Smooth muscle cell (in vitro differentiated cells): ENCODE measurements at regions not wholly inside any gene's neighbourhood (a gene's known extent, or its start where the extent isn't known, plus 50 kb on each side); places are given as distances from the start of the nearest gene placed in this dataset.

ENCODE experiments used
- DNase-seq: peaks from one replicate; lab custom pipeline; 2025; ENCODE audit not compliant: unreplicated experiment; lab: John Stamatoyannopoulos, UW
- H2AFZ ChIP-seq: fragments of 200-600 bp; sonication (generic); 2 replicates; pipeline ENCODE4 v1.6.0; 2016; ENCODE audit warnings: antibody characterized with exemption, low read depth, mild to moderate bottlenecking
- H3F3A ChIP-seq: fragments of 200-600 bp; sonication (generic); 2 replicates; pipeline ENCODE4 v1.6.0; 2017; ENCODE audit warnings: antibody characterized with exemption, low read depth
- H3K27ac ChIP-seq: fragments of 200-600 bp; sonication (generic); 2 replicates; pipeline ENCODE4 v1.5.1; 2016; ENCODE audit warnings: low read depth, mild to moderate bottlenecking
- H3K27me3 ChIP-seq: fragments of 200-600 bp; sonication (generic); 2 replicates; pipeline ENCODE4 v1.6.1; 2016; ENCODE audit warnings: low read depth, mild to moderate bottlenecking
- H3K36me3 ChIP-seq: fragments of 200-600 bp; sonication (generic); 2 replicates; pipeline ENCODE4 v1.5.1; 2016; ENCODE audit warnings: low read depth
- H3K4me1 ChIP-seq: fragments of 200-600 bp; sonication (generic); 2 replicates; pipeline ENCODE4 v1.5.1; 2016; ENCODE audit warnings: low read depth
- H3K4me2 ChIP-seq: fragments of 200-600 bp; sonication (generic); 2 replicates; pipeline ENCODE4 v1.6.0; 2016; ENCODE audit warnings: mild to moderate bottlenecking
- H3K4me3 ChIP-seq: fragments of 200-600 bp; sonication (generic); 2 replicates; pipeline ENCODE4 v1.5.1; 2016; ENCODE audit warnings: mild to moderate bottlenecking
- H3K79me2 ChIP-seq: fragments of 200-600 bp; sonication (generic); 2 replicates; pipeline ENCODE4 v1.6.0; 2016; ENCODE audit warnings: low read depth, mild to moderate bottlenecking
- H3K9ac ChIP-seq: fragments of 200-600 bp; sonication (generic); 2 replicates; pipeline ENCODE4 v1.6.0; 2016; ENCODE audit warnings: low read depth
- H3K9me3 ChIP-seq: fragments of 200-600 bp; sonication (generic); replicated peaks from 2 replicates; pipeline ENCODE4 v1.5.1; 2016; ENCODE audit warnings: low read depth
- H4K20me1 ChIP-seq: fragments of 200-600 bp; sonication (generic); 2 replicates; pipeline ENCODE4 v1.6.0; 2016; ENCODE audit warnings: low read depth
- WGBS: methylation state at CpG from one replicate; pipeline ENCODE4 v1.1.7; 2016; ENCODE audit warnings: low lambda C conversion rate; 5-methylcytosine and 5-hydroxymethylcytosine counted together
- TF ChIP-seq, protein P1 (sequence below): fragments of 200-600 bp; sonication (generic); IDR thresholded peaks from 2 replicates; pipeline ENCODE4 v1.5.1; 2017; ENCODE audit warnings: borderline replicate concordance, mild to moderate bottlenecking, antibody characterized with exemption; ENCODE audit not compliant: insufficient read depth, poor library complexity, severe bottlenecking

DNA sequence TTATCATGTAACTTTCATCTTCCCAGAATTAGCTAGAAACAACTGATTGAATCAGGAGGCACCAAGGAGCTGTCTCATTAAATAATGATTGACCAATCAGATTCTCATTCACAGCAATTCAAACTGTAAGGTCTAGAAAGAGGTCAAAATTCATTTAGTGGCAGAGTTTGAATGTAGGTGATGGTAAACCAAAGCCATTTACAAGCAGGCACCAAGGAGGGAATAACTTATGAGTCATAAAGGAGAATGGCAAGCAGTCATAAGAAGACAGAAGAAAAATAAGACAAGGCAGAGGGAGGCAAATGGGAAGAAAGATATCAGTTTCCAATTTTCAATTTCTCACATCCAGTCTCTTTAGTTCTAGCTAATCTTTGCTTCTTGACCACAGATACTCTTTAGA is 52.9 kb upstream of the DEFB112 start:
- Histone ChIP-seq H3K79me2 (no peaks in the 10 kb centered on the region), H4K20me1 (no peaks in the 10 kb centered on the region), H3K4me2 (no peak overlapping the region), H3K27ac (no peak overlapping the region), H3F3A (no peaks in the 10 kb centered on the region), H3K9me3 (no peaks in the 10 kb centered on the region), H3K4me3 (no peak overlapping the region), H3K9ac (no peak overlapping the region), H3K36me3 (no peaks in the 10 kb centered on the region), H3K27me3 (peaks cover 4% of the 10 kb centered on the region), H2AFZ (no peak overlapping the region), H3K4me1 (no peaks in the 10 kb centered on the region)
- TF ChIP-seq, protein P1, sequence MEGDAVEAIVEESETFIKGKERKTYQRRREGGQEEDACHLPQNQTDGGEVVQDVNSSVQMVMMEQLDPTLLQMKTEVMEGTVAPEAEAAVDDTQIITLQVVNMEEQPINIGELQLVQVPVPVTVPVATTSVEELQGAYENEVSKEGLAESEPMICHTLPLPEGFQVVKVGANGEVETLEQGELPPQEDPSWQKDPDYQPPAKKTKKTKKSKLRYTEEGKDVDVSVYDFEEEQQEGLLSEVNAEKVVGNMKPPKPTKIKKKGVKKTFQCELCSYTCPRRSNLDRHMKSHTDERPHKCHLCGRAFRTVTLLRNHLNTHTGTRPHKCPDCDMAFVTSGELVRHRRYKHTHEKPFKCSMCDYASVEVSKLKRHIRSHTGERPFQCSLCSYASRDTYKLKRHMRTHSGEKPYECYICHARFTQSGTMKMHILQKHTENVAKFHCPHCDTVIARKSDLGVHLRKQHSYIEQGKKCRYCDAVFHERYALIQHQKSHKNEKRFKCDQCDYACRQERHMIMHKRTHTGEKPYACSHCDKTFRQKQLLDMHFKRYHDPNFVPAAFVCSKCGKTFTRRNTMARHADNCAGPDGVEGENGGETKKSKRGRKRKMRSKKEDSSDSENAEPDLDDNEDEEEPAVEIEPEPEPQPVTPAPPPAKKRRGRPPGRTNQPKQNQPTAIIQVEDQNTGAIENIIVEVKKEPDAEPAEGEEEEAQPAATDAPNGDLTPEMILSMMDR = no peak
- no peak for DNase-seq

DNA sequence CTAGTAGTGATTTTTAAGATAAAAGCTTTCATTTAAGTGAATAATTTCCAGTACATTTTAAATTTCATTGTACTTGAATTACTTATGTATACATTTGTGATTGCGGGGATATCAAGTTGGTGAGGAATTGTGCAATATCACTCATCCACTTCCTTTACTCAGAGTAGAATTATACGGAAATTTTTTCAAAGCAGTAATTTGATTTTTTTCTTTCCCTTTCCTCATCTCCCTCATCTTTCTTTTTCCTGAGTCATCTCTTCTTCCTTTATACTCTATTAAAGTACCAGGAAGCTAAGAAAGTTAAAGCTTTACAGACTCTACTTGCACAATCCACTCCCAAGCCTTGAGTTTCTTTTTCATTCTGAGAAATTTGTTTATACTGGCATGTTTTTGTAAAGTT is 60.9 kb upstream of the DEFB112 start:
- H3K36me3 ChIP-seq = no peaks in the 10 kb centered on the region
- no peak overlapping the region for H2AFZ ChIP-seq
- H4K20me1 ChIP-seq = no peaks in the 10 kb centered on the region
- no peak overlapping the region for H3K4me2 ChIP-seq
- H3K4me1 ChIP-seq = peaks cover 5% of the 10 kb centered on the region
- TF ChIP-seq, protein P1 = no peak
- H3K9me3 ChIP-seq = no peaks in the 10 kb centered on the region
- H3K9ac ChIP-seq = no peak overlapping the region
- H3K4me3 ChIP-seq = no peak overlapping the region
- H3K79me2 ChIP-seq = no peaks in the 10 kb centered on the region
- H3K27ac ChIP-seq = no peak overlapping the region
- no peaks in the 10 kb centered on the region for H3F3A ChIP-seq
- WGBS = 95% methylated on average over 2 of the region's 2 CpGs
- DNase-seq = no peak
- H3K27me3 ChIP-seq = peaks cover 5% of the 10 kb centered on the region

DNA sequence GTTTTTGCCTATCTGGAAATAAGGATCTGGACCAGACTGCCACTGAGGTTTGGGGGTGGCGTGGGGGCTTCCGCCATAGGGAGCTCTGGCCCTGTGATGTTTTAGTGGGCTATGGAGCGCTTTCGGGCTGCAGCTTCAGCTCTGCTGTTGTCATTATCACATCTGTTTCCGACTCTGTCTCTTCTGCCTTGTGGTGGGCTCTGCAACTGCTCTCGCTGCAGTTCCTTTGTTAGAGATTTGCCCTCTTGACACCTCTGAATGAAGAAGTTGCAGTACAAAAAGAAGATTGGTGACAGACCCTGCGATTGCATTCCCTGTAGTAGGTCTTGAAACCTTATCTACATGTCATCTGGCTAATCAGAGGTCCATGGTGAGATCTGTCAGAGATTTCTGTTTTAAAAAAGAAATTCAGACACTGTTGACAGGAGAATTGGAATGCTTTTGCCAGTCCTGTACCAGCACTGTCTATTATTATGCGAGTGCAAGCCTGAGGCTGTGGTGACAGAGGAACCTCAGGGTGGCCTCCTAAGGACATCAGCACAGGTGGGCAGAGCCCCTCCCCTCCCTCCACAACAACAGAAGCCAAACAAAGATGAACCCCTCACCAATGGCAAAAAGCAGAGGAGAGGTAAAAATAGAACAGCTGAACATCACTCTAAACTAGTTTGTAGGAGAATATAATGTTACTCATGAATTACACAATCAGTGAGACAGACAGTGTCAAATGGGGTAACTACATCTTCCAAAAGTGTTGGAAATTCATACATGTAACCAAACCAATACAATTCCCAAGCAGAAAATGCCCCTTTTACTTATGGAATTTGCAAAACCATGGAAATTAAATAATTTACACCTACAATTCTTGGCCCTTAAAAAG is 63.5 kb upstream of the DEFB112 start:
- Histone ChIP-seq H3K27ac (no peak overlapping the region), H3F3A (no peaks in the 10 kb centered on the region), H3K9ac (no peak overlapping the region), H3K4me2 (no peak overlapping the region), H2AFZ (no peak overlapping the region), H3K9me3 (no peaks in the 10 kb centered on the region), H3K36me3 (no peaks in the 10 kb centered on the region), H4K20me1 (no peaks in the 10 kb centered on the region), H3K79me2 (no peaks in the 10 kb centered on the region), H3K4me3 (no peak overlapping the region), H3K27me3 (peaks cover 5% of the 10 kb centered on the region), H3K4me1 (peaks cover 5% of the 10 kb centered on the region)
- no peak for DNase-seq
- 68% methylated on average over 8 of the region's 8 CpGs for WGBS
- TF ChIP-seq, protein P1 = no peak

DNA sequence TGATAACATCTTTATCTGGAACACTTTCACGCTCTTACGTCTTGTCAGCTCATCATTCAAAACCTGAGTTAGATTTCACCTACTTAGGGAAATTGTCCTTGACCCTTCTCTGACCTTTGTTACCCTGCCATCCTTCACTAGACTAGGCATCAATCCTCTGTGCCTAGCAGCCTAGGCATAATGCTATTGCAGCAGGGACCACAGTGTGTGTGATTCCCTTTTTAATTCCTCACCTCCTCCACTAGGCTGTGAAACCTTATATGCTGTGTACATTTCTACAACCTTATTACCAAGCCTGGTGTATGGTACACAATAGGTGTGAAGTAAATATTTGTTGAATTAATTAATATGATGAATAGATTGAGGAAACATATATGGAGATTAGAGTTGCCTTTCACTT is 66.7 kb upstream of the DEFB112 start:
- Histone ChIP-seq H3K27ac (no peak overlapping the region), H3K4me2 (no peak overlapping the region), H3K4me3 (no peak overlapping the region), H2AFZ (no peak overlapping the region), H3K36me3 (no peaks in the 10 kb centered on the region), H4K20me1 (no peaks in the 10 kb centered on the region), H3K9ac (no peak overlapping the region), H3K9me3 (no peaks in the 10 kb centered on the region), H3K79me2 (no peaks in the 10 kb centered on the region), H3K27me3 (peaks cover 5% of the 10 kb centered on the region), H3K4me1 (peaks cover 5% of the 10 kb centered on the region), H3F3A (no peaks in the 10 kb centered on the region)
- TF ChIP-seq, protein P1 = no peak
- WGBS = 87% methylated on average over 2 of the region's 2 CpGs
- no peak for DNase-seq
